Keratinocyte (primary cell): ENCODE measurements at regions not wholly inside any gene's neighbourhood (a gene's known extent, or its start where the extent isn't known, plus 50 kb on each side); places are given as distances from the start of the nearest gene placed in this dataset.

Experiments used
- EZH2 ChIP-seq: IDR thresholded peaks from one replicate; pipeline ENCODE4 v1.6.1; 2012; ENCODE audit warnings: inconsistent platforms, mild to moderate bottlenecking, low read length, moderate library complexity
- TF ChIP-seq, protein P1 (sequence below), 3 experiments: IDR thresholded peaks in 1 of 3; conservative IDR thresholded peaks in 1 of 3; optimal IDR thresholded peaks in 1 of 3; 2 replicates in 2 of 3; 3 replicates in 1 of 3; pipeline versions ENCODE3 to v1.5.1; 2011; ENCODE audit warnings: low read length in 3 of 3, mild to moderate bottlenecking in 3 of 3, moderate library complexity in 2 of 3, control low read depth in 1 of 3, inconsistent platforms in 1 of 3; ENCODE audit not compliant: insufficient read depth in 2 of 3; ENCODE audit errors: extremely low read depth in 1 of 3

DNA sequence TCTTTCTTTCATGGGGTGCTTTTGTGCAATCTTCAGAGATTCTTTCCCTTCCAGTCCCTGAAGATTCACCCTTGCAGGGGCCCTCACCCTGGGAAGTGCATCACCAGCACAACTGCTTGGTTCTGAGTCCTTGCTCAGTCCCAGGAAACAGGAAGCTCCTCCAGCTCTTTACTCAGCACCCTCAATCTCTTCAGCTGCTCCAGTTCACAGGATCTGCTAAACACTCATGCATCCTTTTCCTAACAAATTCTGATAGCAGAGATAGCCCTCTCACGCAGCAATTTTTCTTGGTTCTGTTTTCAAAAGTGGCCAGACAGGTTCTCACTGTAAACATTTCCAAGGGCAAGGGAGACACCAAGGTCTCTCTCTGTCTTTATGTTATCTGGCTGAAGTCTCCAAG lies 823.1 kb downstream of the LIG4 start:
- TF ChIP-seq, protein P1, sequence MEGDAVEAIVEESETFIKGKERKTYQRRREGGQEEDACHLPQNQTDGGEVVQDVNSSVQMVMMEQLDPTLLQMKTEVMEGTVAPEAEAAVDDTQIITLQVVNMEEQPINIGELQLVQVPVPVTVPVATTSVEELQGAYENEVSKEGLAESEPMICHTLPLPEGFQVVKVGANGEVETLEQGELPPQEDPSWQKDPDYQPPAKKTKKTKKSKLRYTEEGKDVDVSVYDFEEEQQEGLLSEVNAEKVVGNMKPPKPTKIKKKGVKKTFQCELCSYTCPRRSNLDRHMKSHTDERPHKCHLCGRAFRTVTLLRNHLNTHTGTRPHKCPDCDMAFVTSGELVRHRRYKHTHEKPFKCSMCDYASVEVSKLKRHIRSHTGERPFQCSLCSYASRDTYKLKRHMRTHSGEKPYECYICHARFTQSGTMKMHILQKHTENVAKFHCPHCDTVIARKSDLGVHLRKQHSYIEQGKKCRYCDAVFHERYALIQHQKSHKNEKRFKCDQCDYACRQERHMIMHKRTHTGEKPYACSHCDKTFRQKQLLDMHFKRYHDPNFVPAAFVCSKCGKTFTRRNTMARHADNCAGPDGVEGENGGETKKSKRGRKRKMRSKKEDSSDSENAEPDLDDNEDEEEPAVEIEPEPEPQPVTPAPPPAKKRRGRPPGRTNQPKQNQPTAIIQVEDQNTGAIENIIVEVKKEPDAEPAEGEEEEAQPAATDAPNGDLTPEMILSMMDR (optimal IDR thresholded peaks at IDR 0.05 in 1 of 3, IDR thresholded peaks at IDR 0.05 in 1 of 3, conservative IDR thresholded peaks at IDR 0.05 in 1 of 3; ENCODE audit: extremely low read depth in 1 of 3, insufficient read depth in 2 of 3, low read length in 3 of 3), result no peak
- TF ChIP-seq EZH2, result no peak
